HG03039 (cell line): ENCODE measurements at regions not wholly inside any gene's neighbourhood (a gene's known extent, or its start where the extent isn't known, plus 50 kb on each side); places are given as distances from the start of the nearest gene placed in this dataset.

Source experiments
- ATAC-seq: cut with Tn5 transposase; IDR thresholded peaks from one replicate; pipeline ENCODE4 v1.9.1; 2021; ENCODE audit warnings: mild to moderate bottlenecking, moderate library complexity; ENCODE audit not compliant: unreplicated experiment

GRCh38 chr5:30001826-30002225, 1191.7 kb upstream of the CDH6 start:
- ATAC-seq: no peak

- no peak for ATAC-seq
Measured at GRCh38 chr5:30000231-30000630, 1193.3 kb upstream of the CDH6 start.

DNA sequence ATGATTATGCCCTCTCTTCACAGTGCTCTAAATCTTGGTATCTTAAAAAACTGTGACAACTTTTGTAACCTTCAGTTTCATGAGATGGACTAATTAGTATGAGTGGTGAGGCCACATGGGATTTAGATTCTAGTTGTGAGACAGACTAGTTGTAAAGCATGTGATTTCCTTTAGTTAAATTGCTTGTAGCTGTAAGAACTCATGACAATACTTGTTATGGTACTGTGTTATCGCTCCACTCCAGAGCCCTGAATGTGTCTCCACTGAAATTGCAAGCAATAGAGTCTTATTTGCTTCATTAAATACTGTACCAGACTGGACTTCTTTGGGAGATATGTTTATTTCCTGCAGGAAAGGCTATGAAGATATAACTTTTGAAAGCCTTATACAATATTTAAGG, 1198.3 kb upstream of the CDH6 start:
- no peak for ATAC-seq

GRCh38 chr5:29994519-29994918, 1199.0 kb upstream of the CDH6 start:
- no peak for ATAC-seq

DNA sequence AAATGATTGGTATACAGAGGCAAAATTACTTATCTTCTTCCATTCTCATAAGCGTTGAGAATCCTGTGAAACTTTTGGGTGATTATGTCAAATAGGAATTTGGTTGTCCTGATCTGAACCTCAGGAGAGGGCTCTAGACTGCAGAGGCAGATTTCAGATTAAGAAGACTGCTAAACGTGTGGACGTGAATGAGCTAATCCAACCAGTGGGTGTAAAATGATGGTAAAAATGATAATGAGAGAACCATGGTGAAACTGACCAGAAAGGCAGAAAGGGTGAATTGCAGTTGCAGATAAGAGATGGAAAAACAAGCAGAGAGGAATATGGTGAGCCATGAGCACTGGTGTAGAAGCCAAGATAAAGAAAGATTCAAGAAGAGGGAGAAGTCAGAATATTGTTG, 1200.2 kb upstream of the CDH6 start:
- no peak for ATAC-seq

DNA sequence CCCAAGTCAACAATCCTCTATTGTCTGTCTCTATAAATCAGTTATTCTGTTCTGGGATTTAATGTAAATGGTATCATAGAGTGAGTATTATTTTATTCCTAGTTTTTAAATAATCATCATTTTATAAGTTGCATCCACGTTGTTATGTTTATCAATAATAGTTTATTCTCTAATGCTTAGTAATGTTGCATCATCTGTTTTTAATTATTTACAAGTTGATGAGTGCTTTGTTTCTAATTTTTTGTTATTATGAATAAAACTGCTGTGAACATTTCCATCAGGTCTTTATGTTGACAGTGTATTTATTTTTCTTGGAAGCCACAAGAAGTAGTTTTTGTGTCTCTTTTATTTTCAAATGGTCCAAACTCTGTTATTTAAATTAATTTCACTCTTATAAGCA, 1201.2 kb upstream of the CDH6 start:
- ATAC-seq: no peak

DNA sequence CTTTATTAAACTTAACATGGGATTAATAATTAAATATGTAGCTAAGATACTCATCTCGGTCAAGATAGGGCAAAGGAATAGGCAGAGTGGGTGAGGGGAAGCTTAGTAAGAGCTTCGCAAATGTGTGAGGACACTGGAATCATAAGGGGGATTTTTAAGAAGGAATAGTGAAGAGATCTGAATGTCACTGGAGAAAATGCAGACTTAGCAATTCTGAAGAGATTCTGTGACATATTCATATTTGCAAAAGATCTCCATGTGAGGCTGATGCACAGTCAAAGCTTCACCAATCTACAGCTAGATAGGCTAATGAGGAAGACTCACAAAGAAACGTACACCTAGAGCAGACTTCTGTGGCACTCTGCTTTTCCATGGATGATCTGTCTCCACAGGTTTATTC, 1202.8 kb upstream of the CDH6 start:
- no peak for ATAC-seq

GRCh38 chr5:29984156-29984540, 1209.3 kb upstream of the CDH6 start:
- no peak for ATAC-seq

GRCh38 chr5:29983528-29984155, 1209.8 kb upstream of the CDH6 start:
- no peak for ATAC-seq

DNA sequence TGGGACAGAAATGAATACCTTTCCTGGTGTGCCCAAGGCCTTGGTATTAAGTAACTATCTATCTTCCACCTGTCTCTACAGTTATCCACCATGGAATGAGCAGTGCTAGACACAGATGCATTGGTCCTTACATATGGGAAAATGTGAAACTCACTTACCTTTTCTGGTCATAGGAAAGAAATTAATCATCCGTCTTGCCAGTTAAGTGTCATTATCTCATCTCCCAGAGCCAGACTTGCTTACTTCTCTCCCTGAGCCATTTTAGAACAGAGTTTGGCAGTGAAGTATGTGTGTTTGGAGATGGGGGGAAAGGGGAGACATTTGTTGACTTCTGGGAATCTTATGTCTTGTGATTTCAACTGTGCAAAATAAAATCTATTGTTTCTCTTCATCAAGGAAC, 1211.0 kb upstream of the CDH6 start:
- no peak for ATAC-seq

GRCh38 chr5:29972597-29972996, 1220.9 kb upstream of the CDH6 start:
- no peak for ATAC-seq

GRCh38 chr5:29963956-29964355, 1229.5 kb upstream of the CDH6 start:
- no peak for ATAC-seq

GRCh38 chr5:29960323-29960722, 1233.2 kb upstream of the CDH6 start:
- no peak for ATAC-seq

DNA sequence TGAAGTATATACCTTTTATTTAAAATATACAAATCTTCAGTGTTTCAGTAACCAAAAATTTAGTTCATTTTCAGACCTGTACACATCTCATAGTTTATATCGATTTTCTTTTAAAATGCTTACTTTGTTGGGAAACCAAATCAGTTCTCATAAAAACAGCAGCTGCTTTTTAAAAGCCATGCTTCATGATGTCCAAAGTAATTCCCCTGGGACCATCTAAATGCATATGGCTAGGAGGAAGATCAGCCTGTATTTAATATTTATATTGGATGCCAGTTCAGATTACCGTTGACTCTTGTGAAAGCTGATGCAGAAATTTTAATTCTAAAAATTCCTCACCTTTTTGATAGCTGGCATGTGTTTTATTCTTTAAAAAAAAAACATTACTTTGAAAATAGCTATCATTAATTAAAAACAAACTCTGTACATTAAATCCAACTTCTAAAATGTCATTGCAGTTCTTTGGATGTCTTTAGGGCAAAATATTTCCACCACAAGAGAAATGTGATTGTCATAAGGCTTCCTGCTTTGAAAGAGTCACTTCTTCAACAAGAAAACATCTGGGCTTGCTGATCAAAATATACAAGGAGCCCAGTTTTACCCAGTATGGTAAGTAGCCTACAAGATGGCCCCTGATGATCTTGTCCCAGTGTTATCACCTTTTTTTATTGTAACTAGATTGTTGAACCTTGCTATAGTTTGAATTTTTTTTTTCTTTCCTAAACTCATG, 1242.9 kb upstream of the CDH6 start:
- no peak for ATAC-seq

GRCh38 chr5:29949301-29949872, 1244.1 kb upstream of the CDH6 start:
- no peak for ATAC-seq

DNA sequence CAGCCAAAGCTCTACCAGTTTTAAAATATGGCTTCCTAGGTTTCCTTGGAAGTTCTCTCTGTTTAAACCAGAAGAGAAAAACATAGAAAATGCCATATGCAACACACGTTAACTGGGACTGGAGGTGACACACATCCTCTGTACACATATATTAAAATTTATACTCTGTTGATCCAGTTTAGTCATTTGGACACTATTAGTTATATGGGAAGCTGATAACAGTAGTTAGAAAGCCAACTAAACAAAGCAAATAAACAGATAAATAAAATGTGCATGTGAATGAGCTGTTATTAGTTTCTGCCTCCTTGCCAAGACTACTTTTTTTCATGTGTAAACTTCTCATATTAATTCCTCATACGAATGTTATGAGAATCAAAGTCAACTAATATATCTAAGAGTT, 1249.2 kb upstream of the CDH6 start:
- ATAC-seq: no peak

DNA sequence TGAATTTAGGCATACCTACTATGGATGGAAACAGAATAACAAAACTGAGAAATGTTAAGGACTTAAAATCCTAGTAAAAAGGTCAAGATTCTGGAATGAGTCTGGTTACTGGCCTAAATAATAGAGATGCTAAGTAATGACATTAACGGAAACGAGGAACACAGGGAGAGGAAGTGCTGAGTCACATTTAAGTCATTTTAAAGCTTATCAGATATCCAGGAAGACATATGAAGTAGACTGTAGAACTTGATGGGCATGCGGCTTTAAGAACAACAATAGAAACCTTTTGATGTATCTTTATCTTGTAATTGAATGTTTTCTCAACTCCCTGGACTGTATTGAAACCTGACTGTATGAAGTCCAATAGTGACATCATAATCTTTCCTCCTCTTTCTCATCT, 1251.4 kb upstream of the CDH6 start:
- ATAC-seq: no peak

- no peak for ATAC-seq
Measured at GRCh38 chr5:29939988-29940387, 1253.5 kb upstream of the CDH6 start.

GRCh38 chr5:29935371-29935770, 1258.1 kb upstream of the CDH6 start:
- no peak for ATAC-seq

DNA sequence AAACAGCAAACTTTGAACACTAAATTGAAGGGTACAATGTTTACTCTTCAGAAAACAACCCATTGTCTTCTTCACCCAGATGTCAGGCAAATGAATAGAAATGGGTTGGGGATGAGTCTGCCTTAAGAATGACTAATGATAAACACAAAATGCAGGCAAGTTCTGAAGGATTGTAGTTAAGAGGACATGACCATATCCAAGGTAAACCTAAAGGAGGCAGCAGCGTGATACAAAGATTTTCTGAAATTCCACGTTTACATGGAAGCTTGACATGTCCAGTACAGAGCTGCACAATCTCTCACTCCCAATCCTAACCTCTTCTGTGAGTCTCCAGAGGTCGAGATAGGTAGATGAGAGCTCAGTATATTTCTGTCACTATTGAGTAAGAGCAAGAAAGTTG, 1263.2 kb upstream of the CDH6 start:
- ATAC-seq: no peak

GRCh38 chr5:29924107-29924506, 1269.4 kb upstream of the CDH6 start:
- ATAC-seq: no peak

GRCh38 chr5:29905626-29906353, 1287.7 kb upstream of the CDH6 start:
- ATAC-seq: no peak
